HepG2 (cell line): ENCODE measurements at regions not wholly inside any gene's neighbourhood (a gene's known extent, or its start where the extent isn't known, plus 50 kb on each side); places are given as distances from the start of the nearest gene placed in this dataset.

ENCODE experiments used
- ATAC-seq: fragments of 200-7000 bp; cut with Tn5 transposase; 3 replicates; pipeline ENCODE4 v1.9.1; 2020; ENCODE audit warnings: mild to moderate bottlenecking, moderate library complexity
- BruUV-seq: library from RNA; stranded (reverse); fragments of 400-500 nt; replicated peaks from 2 replicates; lab custom pipeline; 2021; lab: Mats Ljungman, UMichigan
- CTCF ChIA-PET: fragments of 300-600 bp; formaldehyde crosslinking; extraction: SDS; loops from one replicate; lab custom pipeline; 2021; ENCODE audit warnings: low total read pairs, inconsistent platforms, low intra/inter-chr PET ratio; lab: Yijun Ruan, JAX
- POLR2A ChIA-PET: fragments of 350-600 bp; sonication (Branson Sonifier 250); formaldehyde crosslinking; loops from one replicate; lab custom pipeline; 2020; ENCODE audit warnings: antibody characterized with exemption, inconsistent platforms; lab: Yijun Ruan, JAX
- DNase-seq: peaks from one replicate; pipeline ENCODE4 v3.0.0-alpha.2; 2015; ENCODE audit warnings: low spot score
- FAIRE-seq: peaks from 3 replicates; lab custom pipeline; 2011; peaks lifted over from hg19 to GRCh38; lab: Jason Lieb, UNC
- H2AFZ ChIP-seq: one replicate; pipeline ENCODE4 v1.6.1; 2011; ENCODE audit warnings: low read length, inconsistent platforms
- H3K27ac ChIP-seq: fragments of 300-600 bp; 3 replicates; pipeline ENCODE4 v1.8.0; 2011; ENCODE audit warnings: mixed run types, mild to moderate bottlenecking, mixed read lengths, low read length, inconsistent platforms; ENCODE audit not compliant: insufficient read depth; ENCODE audit errors: extremely low read length
- H3K27me3 ChIP-seq, 2 experiments: fragments of 200-600 bp in 1 of 2; 2 replicates in 1 of 2; 3 replicates in 1 of 2; pipeline versions ENCODE4 v1.6.0 to v1.8.0; 2011; ENCODE audit warnings: low read length in 2 of 2, mild to moderate bottlenecking in 2 of 2, moderate library complexity in 2 of 2, inconsistent platforms in 1 of 2; ENCODE audit not compliant: insufficient read depth in 2 of 2, control insufficient read depth in 1 of 2
- H3K36me3 ChIP-seq, 2 experiments: fragments of 200-600 bp in 1 of 2; replicated peaks in 1 of 2; 2 replicates in 1 of 2; 3 replicates in 1 of 2; pipeline versions ENCODE4 v1.5.1 to v1.8.0; 2011; ENCODE audit warnings: low read length in 2 of 2, inconsistent platforms in 1 of 2; ENCODE audit not compliant: insufficient read depth in 2 of 2, control insufficient read depth in 1 of 2
- H3K4me1 ChIP-seq: 2 replicates; pipeline ENCODE4 v1.5.1; 2012; ENCODE audit warnings: low read length, inconsistent platforms; ENCODE audit not compliant: insufficient read depth
- H3K4me2 ChIP-seq: 2 replicates; pipeline ENCODE4 v1.6.0; 2011; ENCODE audit warnings: low read depth, low read length, inconsistent platforms
- H3K4me3 ChIP-seq, 3 experiments: fragments of 200-600 bp in 1 of 3; sonication (generic), shearing (Covaris generic) in 1 of 3; replicated peaks in 1 of 3; 2 replicates each; pipeline ENCODE4 v1.5.1; 2011 to 2016; ENCODE audit warnings: low read length in 3 of 3, inconsistent platforms in 2 of 3, low read depth in 2 of 3, mild to moderate bottlenecking in 2 of 3, control low read depth in 1 of 3, mixed read lengths in 1 of 3; ENCODE audit not compliant: insufficient read depth in 1 of 3
- H3K79me2 ChIP-seq: one replicate; pipeline ENCODE4 v1.6.1; 2011; ENCODE audit warnings: low read length, inconsistent platforms; ENCODE audit not compliant: insufficient read depth
- H3K9ac ChIP-seq: 2 replicates; pipeline ENCODE4 v1.6.0; 2011; ENCODE audit warnings: mild to moderate bottlenecking, low read depth, low read length, inconsistent platforms; ENCODE audit not compliant: insufficient read depth
- H3K9me3 ChIP-seq: 2 replicates; pipeline ENCODE4 v1.5.1; 2012; ENCODE audit warnings: mild to moderate bottlenecking, low read length
- H4K20me1 ChIP-seq: 2 replicates; pipeline ENCODE4 v1.6.0; 2011; ENCODE audit warnings: inconsistent platforms, mild to moderate bottlenecking, low read length, moderate library complexity; ENCODE audit not compliant: insufficient read depth
- CTCF ChIP-seq: sonication (generic); formaldehyde crosslinking; IDR thresholded peaks from 2 replicates; pipeline ENCODE4 v1.5.0; 2020; ENCODE audit warnings: mild to moderate bottlenecking, missing genetic modification reagents, moderate library complexity
- FOSL1 ChIP-seq: sonication (generic); formaldehyde crosslinking; IDR thresholded peaks from 2 replicates; pipeline ENCODE4 v1.9.0; 2021; ENCODE audit warnings: missing genetic modification reagents, borderline replicate concordance
- NFYB ChIP-seq: sonication (generic); formaldehyde crosslinking; IDR thresholded peaks from 2 replicates; pipeline ENCODE4 v1.4.0; 2020; ENCODE audit warnings: missing genetic modification reagents
- RNF2 ChIP-seq: fragments of 450-650 bp; conservative IDR thresholded peaks from 2 replicates; pipeline ENCODE4 v1.6.1; 2016; ENCODE audit warnings: low read depth
- SOX13 ChIP-seq, 3 experiments: fragments of 450-650 bp in 1 of 3; sonication (generic) in 1 of 3; formaldehyde crosslinking in 1 of 3; IDR thresholded peaks in 2 of 3; conservative IDR thresholded peaks in 1 of 3; 2 replicates each; pipeline versions ENCODE4 v1.5.0 to v1.6.1; 2016 to 2020; ENCODE audit warnings: antibody characterized with exemption in 1 of 3, mild to moderate bottlenecking in 1 of 3, missing compliant biosample characterization in 1 of 3, missing genetic modification reagents in 1 of 3, moderate library complexity in 1 of 3
- SOX5 ChIP-seq: IDR thresholded peaks from 2 replicates; pipeline ENCODE4 v1.6.1; 2016; ENCODE audit warnings: borderline replicate concordance
- SOX6 ChIP-seq, 2 experiments: fragments of 450-650 bp in 1 of 2; sonication (generic) in 1 of 2; formaldehyde crosslinking in 1 of 2; IDR thresholded peaks; 2 replicates each; pipeline versions ENCODE4 v1.4.0 to v1.6.1; 2017 to 2020; ENCODE audit warnings: antibody characterized with exemption in 1 of 2, mild to moderate bottlenecking in 1 of 2, missing genetic modification reagents in 1 of 2
- ZBTB44 ChIP-seq: sonication (generic); formaldehyde crosslinking; IDR thresholded peaks from 2 replicates; pipeline ENCODE4 v1.4.0; 2020; ENCODE audit warnings: missing genetic modification reagents
- ZNF3 ChIP-seq: IDR thresholded peaks from 2 replicates; pipeline ENCODE4 v1.7.0; 2017; ENCODE audit warnings: inconsistent platforms
- ZNF773 ChIP-seq: sonication (generic); formaldehyde crosslinking; IDR thresholded peaks from 2 replicates; pipeline ENCODE4 v1.4.0; 2020; ENCODE audit warnings: missing genetic modification reagents, borderline replicate concordance
- ZNF841 ChIP-seq: sonication (generic); formaldehyde crosslinking; IDR thresholded peaks from 2 replicates; pipeline ENCODE4 v1.8.1; 2023; ENCODE audit warnings: missing genetic modification reagents, borderline replicate concordance
- ZNF879 ChIP-seq: sonication (generic); formaldehyde crosslinking; IDR thresholded peaks from 2 replicates; pipeline ENCODE4 v1.8.1; 2023; ENCODE audit warnings: missing genetic modification reagents
- WGBS: methylation state at CpG from one replicate; pipeline ENCODE4 v1.1.6; 2017; ENCODE audit warnings: low lambda C conversion rate; 5-methylcytosine and 5-hydroxymethylcytosine counted together
- in situ Hi-C: cut with HindIII; loops from 2 replicates; pipeline ENCODE4 v1.10.0; 2017; ENCODE audit warnings: low pct_unique_long_range_greater_than_20kb; ENCODE audit not compliant: extremely low pct_ligation_motif_present
- intact Hi-C: fragments of 100-400 bp; cut with micrococcal nuclease; formaldehyde crosslinking; loops from one replicate; pipeline ENCODE4 v1.10.0; 2022; ENCODE audit not compliant: unreplicated experiment
- TF ChIP-seq, protein P1 (sequence below): sonication (generic); formaldehyde crosslinking; IDR thresholded peaks from 2 replicates; pipeline ENCODE4 v1.8.0; 2022; ENCODE audit warnings: mild to moderate bottlenecking, missing genetic modification reagents, moderate library complexity

GRCh38 chr11:76292583-76293188 lies 86.4 kb upstream of the WNT11 start (continued):
- TF ChIP-seq ZNF3 (CRISPR knock-in tag) (no peak), RNF2 (no peak), FOSL1 (CRISPR knock-in tag) (no peak), ZNF773 (CRISPR knock-in tag) (no peak), ZNF879 (CRISPR knock-in tag) (no peak), ZNF841 (CRISPR knock-in tag) (no peak), ZBTB44 (CRISPR knock-in tag) (no peak), NFYB (no peak)

DNA sequence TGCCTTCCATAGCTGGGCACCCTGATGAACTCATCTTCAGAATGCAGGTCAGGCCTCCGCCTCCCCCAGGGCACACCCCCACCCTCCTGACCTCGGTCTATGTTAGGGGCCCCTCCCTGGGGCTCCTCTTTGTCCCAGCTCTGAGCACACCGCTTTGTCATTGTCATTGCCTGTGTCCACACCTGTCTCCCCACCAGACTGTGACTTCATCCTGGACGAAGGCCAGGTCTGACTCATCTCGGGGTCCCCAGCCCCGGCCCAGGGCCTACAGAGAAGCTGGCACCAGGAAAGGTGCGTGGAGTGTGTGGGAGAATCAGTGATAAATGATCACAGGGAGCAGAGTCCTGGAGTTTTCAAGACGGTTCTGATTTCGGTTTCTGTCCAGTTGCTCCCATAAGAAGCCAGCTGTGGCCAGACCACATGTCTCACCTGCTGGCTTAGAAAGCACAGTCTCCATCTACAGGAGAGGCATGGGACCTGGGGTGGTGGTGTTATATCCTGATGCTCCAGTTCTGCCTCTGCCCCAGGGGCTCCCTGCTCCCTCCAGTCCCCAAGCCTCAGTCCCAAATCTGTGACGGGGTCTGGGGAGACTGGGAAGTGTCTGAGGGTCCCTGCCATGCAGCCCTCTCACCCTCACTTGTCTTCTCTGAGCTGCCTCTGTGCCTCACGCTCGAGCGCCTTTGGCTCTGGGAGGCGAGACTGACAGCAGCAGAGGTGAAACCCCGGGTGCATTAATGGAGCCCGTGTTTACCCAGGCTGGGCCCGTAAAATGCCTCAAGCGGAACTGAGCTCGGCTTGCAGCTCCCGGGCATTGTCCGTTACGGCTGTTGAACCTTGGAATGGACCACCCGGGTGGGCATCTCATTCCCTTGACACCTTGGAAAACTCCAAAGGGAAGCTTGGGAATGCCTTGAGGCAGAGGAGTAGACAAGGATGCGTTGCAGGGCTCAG lies 85.5 kb upstream of the WNT11 start:
- H3K79me2 ChIP-seq: no peaks in the 10 kb centered on the region
- no peaks in the 10 kb centered on the region for H3K9me3 ChIP-seq
- H3K27ac ChIP-seq: no peak overlapping the region
- H3K36me3 ChIP-seq: no peaks in the 10 kb centered on the region
- FAIRE-seq: no peak
- ATAC-seq: peak; percentile 48
- WGBS: 28% methylated on average over 15 of the region's 24 CpGs
- DNase-seq: peak; percentile 43
- H4K20me1 ChIP-seq: no peaks in the 10 kb centered on the region
- intact Hi-C loops (no loop called here), in situ Hi-C loops (no loop called here)
- CTCF ChIA-PET: no interaction called here
- no peak overlapping the region; the same call in 1 of the 2 replicates for H3K4me2 ChIP-seq
- H3K9ac ChIP-seq: no peak overlapping the region
- no TSS peak for BruUV-seq
- POLR2A ChIA-PET: no interaction called here
- H3K4me3 ChIP-seq: no peak overlapping the region
- H3K4me1 ChIP-seq: peaks cover 16% of the 10 kb centered on the region
- H3K27me3 ChIP-seq: peaks cover 0 to 13% of the 10 kb centered on the region in 2 experiments; a peak in 2 of 5 replicates
- H2AFZ ChIP-seq: no peak overlapping the region
- TF ChIP-seq SOX6 (IDR thresholded peaks at IDR 0.05): no peak
- peak; percentile 52 for TF ChIP-seq SOX6 (CRISPR knock-in tag; IDR thresholded peaks at IDR 0.05)
- TF ChIP-seq SOX13 (IDR thresholded peaks at IDR 0.05): no peak
- peak in 1 of 2 experiments; percentile 46; a peak in 1 of 4 replicates for TF ChIP-seq SOX13 (CRISPR knock-in tag; conservative IDR thresholded peaks at IDR 0.05 in 1 of 2, IDR thresholded peaks at IDR 0.05 in 1 of 2)
- TF ChIP-seq SOX5 (CRISPR knock-in tag): peak; percentile 34; the same call in 1 of the 2 replicates
- TF ChIP-seq, protein P1, sequence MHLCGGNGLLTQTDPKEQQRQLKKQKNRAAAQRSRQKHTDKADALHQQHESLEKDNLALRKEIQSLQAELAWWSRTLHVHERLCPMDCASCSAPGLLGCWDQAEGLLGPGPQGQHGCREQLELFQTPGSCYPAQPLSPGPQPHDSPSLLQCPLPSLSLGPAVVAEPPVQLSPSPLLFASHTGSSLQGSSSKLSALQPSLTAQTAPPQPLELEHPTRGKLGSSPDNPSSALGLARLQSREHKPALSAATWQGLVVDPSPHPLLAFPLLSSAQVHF (CRISPR knock-in tag): no peak
- TF ChIP-seq CTCF: peak; percentile 22; the same call in 1 of the 2 replicates
- TF ChIP-seq FOSL1 (CRISPR knock-in tag): 0 out of 2 replicates have a peak, but pooled peaks have one; percentile 23
